OCI-LY1 (cell line): ENCODE measurements at regions not wholly inside any gene's neighbourhood (a gene's known extent, or its start where the extent isn't known, plus 50 kb on each side); places are given as distances from the start of the nearest gene placed in this dataset.

Experiments used
- H2AFZ ChIP-seq: fragments of 200-600 bp; sonication (generic), shearing (Covaris generic); 2 replicates; pipeline ENCODE4 v1.6.0; 2014; ENCODE audit warnings: antibody characterized with exemption, mild to moderate bottlenecking, low read length
- H3F3A ChIP-seq: fragments of 200-600 bp; sonication (generic), shearing (Covaris generic); 2 replicates; pipeline ENCODE4 v1.6.0; 2014; ENCODE audit warnings: mild to moderate bottlenecking, antibody characterized with exemption, low read length, moderate library complexity; ENCODE audit not compliant: insufficient read depth
- H3K27ac ChIP-seq: fragments of 200-600 bp; sonication (generic); 2 replicates; pipeline ENCODE4 v1.5.1; 2014; ENCODE audit warnings: low read length, mixed run types, mild to moderate bottlenecking, low read depth; ENCODE audit not compliant: poor library complexity, severe bottlenecking
- H3K27me3 ChIP-seq: fragments of 200-600 bp; sonication (generic); 2 replicates; pipeline ENCODE4 v1.6.0; 2014; ENCODE audit warnings: antibody characterized with exemption, mild to moderate bottlenecking, low read length, moderate library complexity; ENCODE audit not compliant: insufficient read depth
- H3K36me3 ChIP-seq: fragments of 200-600 bp; sonication (generic); 2 replicates; pipeline ENCODE4 v1.6.1; 2014; ENCODE audit warnings: mild to moderate bottlenecking, antibody characterized with exemption, low read length, moderate library complexity, mixed read lengths; ENCODE audit not compliant: insufficient read depth
- H3K4me1 ChIP-seq: fragments of 200-600 bp; sonication (generic); 2 replicates; pipeline ENCODE4 v1.5.1; 2014; ENCODE audit warnings: mild to moderate bottlenecking, low read length, moderate library complexity; ENCODE audit not compliant: insufficient read depth, severe bottlenecking
- H3K4me2 ChIP-seq: fragments of 200-600 bp; sonication (generic), shearing (Covaris generic); 2 replicates; pipeline ENCODE4 v1.6.1; 2014; ENCODE audit warnings: low read length
- H3K4me3 ChIP-seq: fragments of 200-600 bp; sonication (generic); 2 replicates; pipeline ENCODE4 v1.5.1; 2014; ENCODE audit warnings: low read length, low read depth, mild to moderate bottlenecking, mixed read lengths; ENCODE audit not compliant: poor library complexity, severe bottlenecking
- H3K79me2 ChIP-seq: fragments of 200-600 bp; shearing (Covaris generic); 2 replicates; pipeline ENCODE4 v1.6.1; 2016; ENCODE audit warnings: mixed run types, low read length, mixed read lengths; ENCODE audit not compliant: insufficient read depth
- H3K9ac ChIP-seq: fragments of 200-600 bp; sonication (generic), shearing (Covaris generic); 2 replicates; pipeline ENCODE4 v1.6.1; 2014; ENCODE audit warnings: mild to moderate bottlenecking, low read length, mixed read lengths
- H3K9me2 ChIP-seq: fragments of 200-600 bp; sonication (generic), shearing (Covaris generic); 2 replicates; pipeline ENCODE4 v1.6.1; 2014; ENCODE audit warnings: low read depth, mild to moderate bottlenecking, low read length, mixed read lengths
- H3K9me3 ChIP-seq: fragments of 200-600 bp; shearing (Covaris generic); 2 replicates; pipeline ENCODE4 v1.6.1; 2014; ENCODE audit warnings: low read length, mixed read lengths
- H4K20me1 ChIP-seq: fragments of 200-600 bp; sonication (generic), shearing (Covaris generic); 2 replicates; pipeline ENCODE4 v1.6.0; 2016; ENCODE audit warnings: mild to moderate bottlenecking, low read length; ENCODE audit not compliant: insufficient read depth
- EZH2 ChIP-seq: fragments of 200-600 bp; sonication (generic), shearing (Covaris generic); IDR thresholded peaks from 2 replicates; pipeline ENCODE4 v1.8.0; 2017; ENCODE audit warnings: borderline replicate concordance, mixed run types, mild to moderate bottlenecking, antibody characterized with exemption, low read length, moderate library complexity, mixed read lengths
- TF ChIP-seq, protein P1 (sequence below): fragments of 200-600 bp; sonication (generic), shearing (Covaris generic); IDR thresholded peaks from 2 replicates; pipeline ENCODE4 v1.5.1; 2017; ENCODE audit warnings: mild to moderate bottlenecking, antibody characterized with exemption, low read length, moderate library complexity, mixed read lengths

DNA sequence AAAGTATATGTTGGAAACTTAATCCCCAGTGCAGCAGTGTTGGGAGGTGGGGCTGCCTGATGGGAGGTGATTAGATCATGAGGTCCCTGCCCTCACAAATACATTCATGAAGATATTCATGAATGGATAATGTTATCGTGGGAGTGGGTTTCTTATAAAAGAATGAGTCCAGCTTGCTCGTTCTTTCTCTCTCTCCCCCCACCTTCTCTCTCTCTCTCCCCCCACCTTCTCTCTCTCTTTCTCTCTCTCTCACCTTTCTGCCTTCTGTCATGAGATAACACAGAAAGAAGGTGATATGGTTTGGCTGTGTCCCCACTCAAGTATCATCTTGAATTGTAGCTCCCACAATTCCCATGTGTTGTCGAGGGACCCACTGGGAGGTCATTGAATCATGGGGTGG, 66.7 kb upstream of the NUP50 start:
- Histone ChIP-seq H3K4me2 (no peak overlapping the region), H3K79me2 (no peaks in the 10 kb centered on the region), H4K20me1 (no peaks in the 10 kb centered on the region), H3K4me3 (no peak overlapping the region), H3K9me3 (no peaks in the 10 kb centered on the region), H2AFZ (no peak overlapping the region), H3K36me3 (no peaks in the 10 kb centered on the region), H3K27me3 (peaks cover 14% of the 10 kb centered on the region; the same call in 1 of the 2 replicates), H3F3A (no peaks in the 10 kb centered on the region), H3K27ac (no peak overlapping the region), H3K9ac (no peak overlapping the region), H3K4me1 (no peaks in the 10 kb centered on the region), H3K9me2 (no peaks in the 10 kb centered on the region)
- TF ChIP-seq, protein P1, sequence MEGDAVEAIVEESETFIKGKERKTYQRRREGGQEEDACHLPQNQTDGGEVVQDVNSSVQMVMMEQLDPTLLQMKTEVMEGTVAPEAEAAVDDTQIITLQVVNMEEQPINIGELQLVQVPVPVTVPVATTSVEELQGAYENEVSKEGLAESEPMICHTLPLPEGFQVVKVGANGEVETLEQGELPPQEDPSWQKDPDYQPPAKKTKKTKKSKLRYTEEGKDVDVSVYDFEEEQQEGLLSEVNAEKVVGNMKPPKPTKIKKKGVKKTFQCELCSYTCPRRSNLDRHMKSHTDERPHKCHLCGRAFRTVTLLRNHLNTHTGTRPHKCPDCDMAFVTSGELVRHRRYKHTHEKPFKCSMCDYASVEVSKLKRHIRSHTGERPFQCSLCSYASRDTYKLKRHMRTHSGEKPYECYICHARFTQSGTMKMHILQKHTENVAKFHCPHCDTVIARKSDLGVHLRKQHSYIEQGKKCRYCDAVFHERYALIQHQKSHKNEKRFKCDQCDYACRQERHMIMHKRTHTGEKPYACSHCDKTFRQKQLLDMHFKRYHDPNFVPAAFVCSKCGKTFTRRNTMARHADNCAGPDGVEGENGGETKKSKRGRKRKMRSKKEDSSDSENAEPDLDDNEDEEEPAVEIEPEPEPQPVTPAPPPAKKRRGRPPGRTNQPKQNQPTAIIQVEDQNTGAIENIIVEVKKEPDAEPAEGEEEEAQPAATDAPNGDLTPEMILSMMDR = no peak
- no peak for TF ChIP-seq EZH2

DNA sequence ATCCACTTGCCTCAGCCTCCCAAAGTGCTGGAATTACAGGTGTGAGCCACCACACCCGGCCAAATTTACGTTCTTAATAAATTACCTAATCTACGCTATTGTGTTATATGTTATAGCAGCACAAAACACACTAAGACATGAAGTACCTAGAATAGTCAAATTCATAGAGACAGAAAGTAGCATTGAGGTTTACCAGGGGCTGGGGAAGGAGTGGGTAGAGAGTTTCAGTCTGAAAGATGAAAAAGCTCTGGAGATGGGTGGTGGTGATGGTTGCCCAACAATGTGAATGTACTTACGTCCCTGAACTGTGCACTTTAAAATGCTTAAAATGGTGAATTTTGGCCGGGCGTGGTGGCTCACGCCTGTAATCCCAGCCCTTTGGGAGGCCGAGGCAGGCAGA, 65.7 kb upstream of the NUP50 start:
- H2AFZ ChIP-seq = no peak overlapping the region
- H3K27ac ChIP-seq = no peak overlapping the region
- peaks cover 14% of the 10 kb centered on the region; the same call in 1 of the 2 replicates for H3K27me3 ChIP-seq
- no peaks in the 10 kb centered on the region for H3F3A ChIP-seq
- no peaks in the 10 kb centered on the region for H3K36me3 ChIP-seq
- no peaks in the 10 kb centered on the region for H4K20me1 ChIP-seq
- H3K4me1 ChIP-seq = no peaks in the 10 kb centered on the region
- TF ChIP-seq, protein P1 = no peak
- no peak for TF ChIP-seq EZH2
- no peaks in the 10 kb centered on the region for H3K9me2 ChIP-seq
- no peak overlapping the region for H3K4me2 ChIP-seq
- H3K79me2 ChIP-seq = no peaks in the 10 kb centered on the region
- H3K9me3 ChIP-seq = no peaks in the 10 kb centered on the region
- H3K9ac ChIP-seq = no peak overlapping the region
- H3K4me3 ChIP-seq = no peak overlapping the region

DNA sequence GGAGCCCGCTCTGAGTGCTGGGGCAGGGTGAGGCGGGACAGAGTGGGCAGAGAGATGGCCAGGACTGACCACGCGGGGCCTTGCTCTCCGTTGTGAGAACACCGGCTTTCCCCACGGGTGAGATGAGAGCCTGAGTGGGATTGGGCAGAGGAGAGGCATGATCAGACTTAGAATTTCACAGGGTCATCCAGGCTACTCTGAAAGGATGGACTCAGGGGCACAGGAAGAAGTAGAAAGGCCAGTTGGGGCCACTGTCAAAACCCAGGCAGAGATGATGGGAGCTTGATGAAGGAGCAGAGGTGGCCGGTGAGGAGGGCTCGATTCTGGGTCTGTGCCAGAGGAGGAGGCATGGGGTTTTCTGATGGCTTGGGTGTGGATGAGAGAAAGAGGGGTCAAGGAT, 63.8 kb upstream of the NUP50 start:
- H3K27ac ChIP-seq = no peak overlapping the region
- no peak overlapping the region for H2AFZ ChIP-seq
- TF ChIP-seq, protein P1 = no peak
- no peak for TF ChIP-seq EZH2
- H3K79me2 ChIP-seq = no peaks in the 10 kb centered on the region
- no peaks in the 10 kb centered on the region for H3K4me1 ChIP-seq
- no peaks in the 10 kb centered on the region for H3K36me3 ChIP-seq
- H3K9ac ChIP-seq = no peak overlapping the region
- no peaks in the 10 kb centered on the region for H3K9me3 ChIP-seq
- H3K27me3 ChIP-seq = peaks cover 4% of the 10 kb centered on the region; the same call in 1 of the 2 replicates
- no peaks in the 10 kb centered on the region for H3F3A ChIP-seq
- no peaks in the 10 kb centered on the region for H4K20me1 ChIP-seq
- H3K4me2 ChIP-seq = no peak overlapping the region
- H3K4me3 ChIP-seq = no peak overlapping the region
- no peaks in the 10 kb centered on the region for H3K9me2 ChIP-seq
